ENCODE measurements at regions not wholly inside any gene's neighbourhood (a gene's known extent, or its start where the extent isn't known, plus 50 kb on each side); places are given as distances from the start of the nearest gene placed in this dataset.

DNA sequence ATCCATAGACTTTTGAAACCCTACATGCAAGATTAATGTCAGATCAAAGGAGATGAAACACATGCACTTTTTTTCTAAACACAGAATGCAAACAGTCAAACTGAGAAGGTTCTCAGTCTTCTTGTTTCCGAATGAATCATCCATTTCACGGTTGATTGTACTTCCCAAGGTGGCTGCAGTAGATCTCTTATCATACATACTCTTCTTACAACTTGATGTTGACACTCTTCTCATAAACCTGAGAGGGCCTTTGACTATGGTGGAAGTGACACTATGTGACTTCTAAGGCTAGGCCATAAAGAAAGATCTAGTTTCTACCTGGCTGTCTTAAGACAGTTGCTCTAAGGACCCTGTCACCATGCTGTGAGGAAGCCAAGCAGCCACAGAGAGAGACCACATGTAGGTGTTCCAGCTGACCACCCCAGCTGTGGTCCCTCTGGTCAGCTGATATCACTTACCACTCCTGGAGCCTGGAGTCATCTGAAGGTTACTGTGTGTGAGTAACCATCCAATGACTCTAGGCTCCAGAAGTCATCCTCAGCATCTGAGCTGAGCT, 67.2 kb upstream of the HMGA2 start:
- Histone ChIP-seq H3K27me3 (ENCODE audit: control insufficient read depth in 2 of 2, insufficient read depth in 1 of 2, low read length in 1 of 2) (no peaks in the 10 kb centered on the region), H3K4me1 (ENCODE audit: control insufficient read depth in 2 of 2, insufficient read depth in 2 of 2, low read length in 2 of 2) (no peaks in the 10 kb centered on the region), H3K4me3 (ENCODE audit: low read length in 2 of 2) (no peak overlapping the region), H3K36me3 (ENCODE audit: control insufficient read depth in 2 of 2, insufficient read depth in 2 of 2, low read length in 1 of 2) (no peaks in the 10 kb centered on the region), H3K9me3 (ENCODE audit: control insufficient read depth in 2 of 2, insufficient read depth in 1 of 2, low read length in 1 of 2) (no peaks in the 10 kb centered on the region), H3K27ac (ENCODE audit: low read depth in 1 of 2, low read length in 1 of 2) (no peak overlapping the region)
- WGBS: 86% methylated on average over 2 of the region's 2 CpGs
- no peak for DNase-seq (ENCODE audit: low read depth in 6 of 9, low spot score in 9 of 9)

DNA sequence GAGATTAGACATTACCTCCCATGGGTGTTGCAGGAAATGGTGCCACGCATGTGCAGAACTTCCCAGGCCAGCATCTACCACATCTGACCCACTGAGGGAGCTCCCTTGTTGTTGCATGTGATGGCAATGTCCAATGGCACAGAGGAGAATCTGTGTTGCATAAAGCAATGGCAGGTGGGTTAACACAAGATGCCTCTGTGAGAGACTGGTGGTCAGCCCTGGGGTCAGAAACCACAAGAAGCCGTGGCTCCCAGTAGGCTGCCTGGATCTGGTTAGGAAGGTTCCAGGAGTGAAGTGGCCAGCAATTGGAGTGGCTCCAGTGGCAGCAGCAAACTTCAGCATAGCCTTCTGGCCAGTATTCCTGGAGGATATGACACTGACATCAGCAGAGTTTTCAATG, 65.9 kb upstream of the HMGA2 start:
- H3K36me3 ChIP-seq (ENCODE audit: control insufficient read depth in 2 of 2, insufficient read depth in 2 of 2, low read length in 1 of 2): no peaks in the 10 kb centered on the region
- H3K4me3 ChIP-seq (ENCODE audit: low read length in 2 of 2): no peak overlapping the region

DNA sequence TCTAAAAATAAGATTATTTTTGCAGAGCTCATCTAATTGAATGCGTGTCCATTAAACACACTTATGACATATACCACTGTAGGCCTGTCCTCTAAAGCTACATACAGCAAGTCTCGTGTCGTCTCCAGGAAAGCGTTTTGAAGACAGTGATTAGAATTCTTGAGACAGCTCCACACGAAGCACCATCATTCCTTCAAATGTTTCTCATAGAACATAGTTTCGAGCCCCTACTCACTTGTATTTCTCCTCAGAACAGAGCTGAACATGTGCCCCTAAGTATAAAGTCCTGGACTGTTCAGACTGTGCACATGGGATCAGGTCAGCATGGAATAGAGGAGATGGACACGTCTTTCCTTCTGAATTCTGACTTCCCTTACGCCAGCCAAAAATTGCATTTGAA, 64.5 kb upstream of the HMGA2 start:
- Histone ChIP-seq H3K36me3 (ENCODE audit: control insufficient read depth in 2 of 2, insufficient read depth in 2 of 2, low read length in 1 of 2) (no peaks in the 10 kb centered on the region), H3K4me3 (ENCODE audit: low read length in 2 of 2) (no peak overlapping the region), H3K27ac (ENCODE audit: low read depth in 1 of 2, low read length in 1 of 2) (no peak overlapping the region), H3K4me1 (ENCODE audit: control insufficient read depth in 2 of 2, insufficient read depth in 2 of 2, low read length in 2 of 2) (no peaks in the 10 kb centered on the region), H3K27me3 (ENCODE audit: control insufficient read depth in 2 of 2, insufficient read depth in 1 of 2, low read length in 1 of 2) (no peaks in the 10 kb centered on the region), H3K9me3 (ENCODE audit: control insufficient read depth in 2 of 2, insufficient read depth in 1 of 2, low read length in 1 of 2) (no peaks in the 10 kb centered on the region)
- WGBS: 97% methylated on average over 8 of the region's 8 CpGs
- DNase-seq (ENCODE audit: low read depth in 6 of 9, low spot score in 9 of 9): no peak

More for the DNA sequence above, 65.9 kb upstream of the HMGA2 start:
- no peak for DNase-seq (ENCODE audit: low read depth in 6 of 9, low spot score in 9 of 9)
- 92% methylated on average over 2 of the region's 2 CpGs for WGBS
- H3K27ac ChIP-seq (ENCODE audit: low read depth in 1 of 2, low read length in 1 of 2): no peak overlapping the region
- no peaks in the 10 kb centered on the region for H3K4me1 ChIP-seq (ENCODE audit: control insufficient read depth in 2 of 2, insufficient read depth in 2 of 2, low read length in 2 of 2)
- H3K27me3 ChIP-seq (ENCODE audit: control insufficient read depth in 2 of 2, insufficient read depth in 1 of 2, low read length in 1 of 2): no peaks in the 10 kb centered on the region
- H3K9me3 ChIP-seq (ENCODE audit: control insufficient read depth in 2 of 2, insufficient read depth in 1 of 2, low read length in 1 of 2): no peaks in the 10 kb centered on the region

DNA sequence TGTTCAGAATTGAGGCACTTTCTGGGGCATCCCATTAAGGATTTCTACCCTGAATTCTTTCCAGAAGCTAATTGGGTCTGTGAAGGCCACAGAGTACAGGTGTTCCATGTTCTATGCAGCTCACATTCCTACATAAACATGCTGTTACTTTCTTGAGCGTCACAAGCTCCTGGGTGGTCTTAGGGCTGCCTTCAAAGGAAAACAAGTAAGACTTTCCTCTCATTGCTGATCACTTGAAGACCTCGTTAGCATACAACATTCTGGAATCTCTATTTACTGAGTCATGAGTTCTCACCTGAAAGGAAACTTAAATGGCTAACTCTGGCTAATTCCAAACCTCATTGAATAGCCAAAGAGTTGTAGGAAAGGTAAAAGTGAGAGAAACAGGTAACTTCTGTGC, 63.0 kb upstream of the HMGA2 start:
- Histone ChIP-seq H3K4me3 (ENCODE audit: low read length in 2 of 2) (no peak overlapping the region), H3K9me3 (ENCODE audit: control insufficient read depth in 2 of 2, insufficient read depth in 1 of 2, low read length in 1 of 2) (no peaks in the 10 kb centered on the region), H3K36me3 (ENCODE audit: control insufficient read depth in 2 of 2, insufficient read depth in 2 of 2, low read length in 1 of 2) (no peaks in the 10 kb centered on the region), H3K4me1 (ENCODE audit: control insufficient read depth in 2 of 2, insufficient read depth in 2 of 2, low read length in 2 of 2) (no peaks in the 10 kb centered on the region), H3K27ac (ENCODE audit: low read depth in 1 of 2, low read length in 1 of 2) (no peak overlapping the region), H3K27me3 (ENCODE audit: control insufficient read depth in 2 of 2, insufficient read depth in 1 of 2, low read length in 1 of 2) (no peaks in the 10 kb centered on the region)
- 89% methylated on average over 2 of the region's 2 CpGs for WGBS
- no peak for DNase-seq (ENCODE audit: low read depth in 6 of 9, low spot score in 9 of 9)

DNA sequence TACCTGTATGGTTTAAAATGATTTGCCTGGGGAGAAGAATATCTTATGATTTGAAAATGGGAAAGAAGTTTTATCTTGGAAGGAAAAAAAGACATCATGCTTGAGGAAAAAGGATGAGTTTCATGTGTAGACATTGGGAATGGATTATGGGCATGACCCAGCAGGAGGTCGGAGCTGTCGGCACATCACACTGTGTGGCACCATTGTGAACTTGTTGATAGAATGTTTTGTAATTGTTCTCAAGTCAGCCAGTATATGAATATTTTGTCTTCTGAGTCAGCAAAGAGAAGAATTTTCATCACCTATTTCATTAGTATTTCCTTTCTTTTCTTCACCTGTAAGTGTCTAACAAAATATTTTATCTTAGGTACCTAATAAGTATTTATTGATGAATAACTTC, 60.0 kb upstream of the HMGA2 start:
- H3K36me3 ChIP-seq (ENCODE audit: control insufficient read depth in 2 of 2, insufficient read depth in 2 of 2, low read length in 1 of 2): no peaks in the 10 kb centered on the region
- DNase-seq (ENCODE audit: low read depth in 6 of 9, low spot score in 9 of 9): no peak
- 98% methylated on average over 2 of the region's 2 CpGs for WGBS
- no peaks in the 10 kb centered on the region for H3K4me1 ChIP-seq (ENCODE audit: control insufficient read depth in 2 of 2, insufficient read depth in 2 of 2, low read length in 2 of 2)
- H3K9me3 ChIP-seq (ENCODE audit: control insufficient read depth in 2 of 2, insufficient read depth in 1 of 2, low read length in 1 of 2): no peaks in the 10 kb centered on the region
- no peak overlapping the region for H3K4me3 ChIP-seq (ENCODE audit: low read length in 2 of 2)
- H3K27ac ChIP-seq (ENCODE audit: low read depth in 1 of 2, low read length in 1 of 2): no peak overlapping the region
- no peaks in the 10 kb centered on the region for H3K27me3 ChIP-seq (ENCODE audit: control insufficient read depth in 2 of 2, insufficient read depth in 1 of 2, low read length in 1 of 2)

DNA sequence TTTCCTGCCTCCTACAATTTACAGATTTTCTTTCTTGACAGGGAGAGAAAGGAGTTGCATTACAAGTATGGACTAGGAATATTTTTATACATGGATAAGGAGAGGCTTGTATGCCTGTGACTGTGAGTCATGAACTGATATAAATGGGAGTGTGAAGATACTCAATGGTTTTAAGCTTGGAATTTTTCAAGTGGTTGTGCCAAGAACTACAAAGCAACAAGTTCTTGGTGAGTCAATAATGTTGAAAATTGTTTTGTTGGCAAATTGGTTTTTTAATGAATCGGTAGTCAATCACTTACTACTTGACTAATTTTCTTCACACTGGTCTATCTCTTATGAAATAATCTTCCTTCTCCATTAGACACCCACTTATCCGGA, 58.9 kb upstream of the HMGA2 start:
- no peak for DNase-seq (ENCODE audit: low read depth in 6 of 9, low spot score in 9 of 9)
- Histone ChIP-seq H3K4me1 (ENCODE audit: control insufficient read depth in 2 of 2, insufficient read depth in 2 of 2, low read length in 2 of 2) (no peaks in the 10 kb centered on the region), H3K36me3 (ENCODE audit: control insufficient read depth in 2 of 2, insufficient read depth in 2 of 2, low read length in 1 of 2) (no peaks in the 10 kb centered on the region), H3K4me3 (ENCODE audit: low read length in 2 of 2) (no peak overlapping the region), H3K27me3 (ENCODE audit: control insufficient read depth in 2 of 2, insufficient read depth in 1 of 2, low read length in 1 of 2) (no peaks in the 10 kb centered on the region), H3K27ac (ENCODE audit: low read depth in 1 of 2, low read length in 1 of 2) (no peak overlapping the region), H3K9me3 (ENCODE audit: control insufficient read depth in 2 of 2, insufficient read depth in 1 of 2, low read length in 1 of 2) (no peaks in the 10 kb centered on the region)
- 98% methylated on average over 2 of the region's 2 CpGs for WGBS

DNA sequence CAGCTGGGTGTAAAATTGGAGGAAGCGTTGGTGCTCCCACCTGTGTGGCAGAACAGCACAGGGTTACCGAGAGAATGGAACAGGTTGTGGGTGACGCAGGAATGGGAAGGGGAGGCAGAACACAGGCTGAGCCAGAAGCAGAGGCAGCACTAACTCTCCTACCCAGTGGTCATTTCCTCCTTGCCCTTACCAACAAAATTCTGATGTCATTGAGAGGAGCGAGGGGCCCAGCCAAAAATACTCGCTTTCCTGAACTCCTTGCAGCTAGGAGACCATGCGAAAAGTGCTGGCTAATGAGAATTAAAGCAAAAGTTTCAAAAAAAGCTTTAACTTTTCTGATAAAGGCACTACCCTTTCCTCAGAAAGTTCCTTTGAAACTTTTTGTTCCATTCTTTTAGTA, 54.4 kb upstream of the HMGA2 start:
- Histone ChIP-seq H3K9me3 (ENCODE audit: control insufficient read depth in 2 of 2, insufficient read depth in 1 of 2, low read length in 1 of 2) (no peaks in the 10 kb centered on the region), H3K27ac (ENCODE audit: low read depth in 1 of 2, low read length in 1 of 2) (no peak overlapping the region), H3K4me1 (ENCODE audit: control insufficient read depth in 2 of 2, insufficient read depth in 2 of 2, low read length in 2 of 2) (no peaks in the 10 kb centered on the region), H3K36me3 (ENCODE audit: control insufficient read depth in 2 of 2, insufficient read depth in 2 of 2, low read length in 1 of 2) (no peaks in the 10 kb centered on the region), H3K4me3 (ENCODE audit: low read length in 2 of 2) (no peak overlapping the region), H3K27me3 (ENCODE audit: control insufficient read depth in 2 of 2, insufficient read depth in 1 of 2, low read length in 1 of 2) (no peaks in the 10 kb centered on the region)
- WGBS: 98% methylated on average over 6 of the region's 6 CpGs
- DNase-seq (ENCODE audit: low read depth in 6 of 9, low spot score in 9 of 9): no peak

Measured in thymus (tissue), 11 donors.